OCI-LY7 (cell line): ENCODE measurements at regions not wholly inside any gene's neighbourhood (a gene's known extent, or its start where the extent isn't known, plus 50 kb on each side); places are given as distances from the start of the nearest gene placed in this dataset.

Experiments used
- CTCF ChIP-seq: fragments of 200-600 bp; sonication (generic); conservative IDR thresholded peaks from 2 replicates; pipeline ENCODE4 v1.5.1; 2014; ENCODE audit warnings: mild to moderate bottlenecking, antibody characterized with exemption, low read length, moderate library complexity, mixed read lengths
- EZH2phosphoT487 ChIP-seq: fragments of 200-600 bp; sonication (generic); IDR thresholded peaks from 2 replicates; pipeline ENCODE4 v1.6.1; 2018; ENCODE audit warnings: low read depth, borderline replicate concordance, mild to moderate bottlenecking, mixed run types, antibody characterized with exemption, low read length, moderate library complexity, mixed read lengths

- TF ChIP-seq CTCF: no peak
- no peak for TF ChIP-seq EZH2phosphoT487
Observed at GRCh38 chr6:65933390-65933789, 226.4 kb upstream of the EYS start.
